Heart right ventricle (tissue), 16 donors: ENCODE measurements at regions not wholly inside any gene's neighbourhood (a gene's known extent, or its start where the extent isn't known, plus 50 kb on each side); places are given as distances from the start of the nearest gene placed in this dataset.

ENCODE experiments used
- ATAC-seq, 8 donors: fragments of 200-7000 bp; cut with Tn5 transposase; one replicate each; pipeline ENCODE4 v1.9.1; 2020; ENCODE audit warnings: mild to moderate bottlenecking in 8 of 8, moderate library complexity in 8 of 8, moderate number of reproducible peaks in 1 of 8
- DNase-seq, 2 donors: peaks; one replicate each; pipeline ENCODE4 v3.0.0-alpha.2; 2020
- H3K27ac ChIP-seq, 10 donors: fragments of 200-600 bp; sonication (generic) in 2 of 10; one replicate each; pipeline versions ENCODE4 v1.5.0 to v1.8.0; 2020 to 2022; ENCODE audit warnings: mild to moderate bottlenecking in 3 of 10
- H3K27me3 ChIP-seq, 7 donors: fragments of 200-600 bp; one replicate each; pipeline ENCODE4 v1.8.0; 2021 to 2022; ENCODE audit warnings: mild to moderate bottlenecking in 2 of 7
- H3K36me3 ChIP-seq, 9 donors: fragments of 200-600 bp; sonication (generic) in 1 of 9; one replicate each; pipeline versions ENCODE4 v1.5.0 to v1.8.0; 2020 to 2022; ENCODE audit warnings: mild to moderate bottlenecking in 2 of 9
- H3K4me1 ChIP-seq, 9 donors: fragments of 200-600 bp; sonication (generic) in 1 of 9; one replicate each; pipeline versions ENCODE4 v1.5.0 to v1.8.0; 2020 to 2022; ENCODE audit warnings: mild to moderate bottlenecking in 4 of 9
- H3K4me3 ChIP-seq, 10 donors: fragments of 200-600 bp; sonication (generic) in 2 of 10; one replicate each; pipeline versions ENCODE4 v1.5.0 to v1.8.0; 2020 to 2022; ENCODE audit warnings: mild to moderate bottlenecking in 7 of 10, moderate library complexity in 2 of 10
- H3K9me3 ChIP-seq, 11 donors: fragments of 200-600 bp in 10 of 11; sonication (generic) in 2 of 11; one replicate each; pipeline versions ENCODE4 v1.5.0 to v1.8.0; 2013 to 2022; ENCODE audit warnings: mild to moderate bottlenecking in 2 of 11, control low read depth in 1 of 11, moderate library complexity in 1 of 11
- CTCF ChIP-seq, 9 donors: fragments of 200-600 bp; sonication (generic) in 2 of 9; IDR thresholded peaks; one replicate each; pipeline versions ENCODE4 v1.5.0 to v1.8.0; 2021 to 2022; ENCODE audit warnings: antibody characterized with exemption in 9 of 9, mild to moderate bottlenecking in 5 of 9, moderate library complexity in 1 of 9
- WGBS, 2 donors: extraction: QIAGEN DNeasy Blood & Tissue Kit; methylation state at CpG; one replicate each; pipeline ENCODE4 v1.1.7; 2013; ENCODE audit warnings: inconsistent platforms in 1 of 2; 5-methylcytosine and 5-hydroxymethylcytosine counted together
- intact Hi-C, 10 donors: fragments of 100-400 bp; cut with DNase I; formaldehyde crosslinking; loops; one replicate each; pipeline versions ENCODE4 v1.11.1 to v1.14.2; 2022
- donor health status: Arrhythmogenic right ventricular cardiomyopathy.
- donor health status: ischemic (EF 13 %, LVEDD 7.1; RV severe dilation, severe dysfunction).
- donor health status: healthy with polysubstance abuse.
- donor health status: DM: no; HTN: yes; CAD: no.
- donor health status: DM: no; HTN: no; CAD: no.
- donor health status: ischemic (EF 25% LVEDD 6.9; RV normal size, moderate dysfunction).
- donor health status: ischemic (EF 25% LVEDD 5.7; RV mildly dilated, moderate dysfunction).
- donor health status: healthy.
- donor health status: DM: yes; HTN: yes; CAD: no.
- donor health status: Ischemic cardiomyopathy.
- donor health status: ischemic (EF 35%, LVEDD 5.7; RV mildly dilated, moderate dysfunction).
- donor health status: nonischemic (EF 11% LVEDD 7.7; RV severe dilation, severe dysfunction).
- donor health status: DM: yes; HTN: yes; CAD: no.
- donor health status: PGD.
- donor health status: ischemic (EF 29% LVEDD 5.4; RV normal size, mild dysfunction).
- donor health status: nonischemic (EF 23%, LVEDD 6.1; RV moderate dilation, normal function).

GRCh38 chr13:63311587-63311986 is 1895.9 kb upstream of the PCDH20 start:
- ATAC-seq: no peak
- Histone ChIP-seq H3K9me3 (peaks cover 0 to 7% (median 0%) of the 10 kb centered on the region in 11 donors), H3K36me3 (no peaks in the 10 kb centered on the region), H3K4me3 (no peak overlapping the region), H3K27ac (no peak overlapping the region), H3K4me1 (no peaks in the 10 kb centered on the region), H3K27me3 (no peaks in the 10 kb centered on the region)
- intact Hi-C loops: no loop called here
- no peak for DNase-seq
- TF ChIP-seq CTCF (IDR thresholded peaks at IDR 0.05): no peak
- WGBS, 2 donors: 90 to 91% methylated on average over 1 of the region's 1 CpG

- Histone ChIP-seq H3K27me3 (no peaks in the 10 kb centered on the region), H3K4me3 (no peak overlapping the region), H3K27ac (no peak overlapping the region), H3K4me1 (no peaks in the 10 kb centered on the region), H3K9me3 (peaks cover 0 to 20% (median 0%) of the 10 kb centered on the region in 11 donors), H3K36me3 (no peaks in the 10 kb centered on the region)
- DNase-seq: no peak
- WGBS, 2 donors: 74 to 85% methylated on average over 5 of the region's 5 CpGs
- intact Hi-C loops: loop anchor here in 1 of 10 donors (10.0 kb wide), 1 partner anchor 56 kb away; no protein-coding TSS in a partner anchor
- no peak for ATAC-seq
- no peak for TF ChIP-seq CTCF (IDR thresholded peaks at IDR 0.05)
Measured at GRCh38 chr13:63308549-63309165, 1893.0 kb upstream of the PCDH20 start.

- intact Hi-C loops: loop anchor here in 1 of 10 donors (10.0 kb wide), 1 partner anchor 58 kb away; no protein-coding TSS in a partner anchor
- no peak for ATAC-seq
Measured at GRCh38 chr13:63307228-63307627, 1891.6 kb upstream of the PCDH20 start.

GRCh38 chr13:63305641-63306133 is 1890.0 kb upstream of the PCDH20 start:
- TF ChIP-seq CTCF (IDR thresholded peaks at IDR 0.05): no peak
- DNase-seq (no peak), ATAC-seq (no peak)
- intact Hi-C loops: loop anchor here in 1 of 10 donors (10.0 kb wide), 1 partner anchor 59 kb away; no protein-coding TSS in a partner anchor
- 94 to 98% methylated on average over 40 of the region's 40 CpGs for WGBS, 2 donors
- Histone ChIP-seq H3K9me3 (peaks cover 0 to 20% (median 0%) of the 10 kb centered on the region in 11 donors), H3K27ac (no peak overlapping the region), H3K27me3 (no peaks in the 10 kb centered on the region), H3K4me3 (no peak overlapping the region), H3K4me1 (no peaks in the 10 kb centered on the region), H3K36me3 (no peaks in the 10 kb centered on the region)

More at GRCh38 chr13:63307228-63307627, 1891.6 kb upstream of the PCDH20 start:
- no peak for TF ChIP-seq CTCF (IDR thresholded peaks at IDR 0.05)
- no peak overlapping the region for H3K27ac ChIP-seq
- WGBS, 2 donors: 66 to 73% methylated on average over 3 of the region's 3 CpGs
- H3K4me1 ChIP-seq: no peaks in the 10 kb centered on the region
- H3K27me3 ChIP-seq: no peaks in the 10 kb centered on the region
- no peaks in the 10 kb centered on the region for H3K36me3 ChIP-seq
- no peak overlapping the region for H3K4me3 ChIP-seq
- DNase-seq: no peak
- H3K9me3 ChIP-seq: peaks cover 0 to 20% (median 0%) of the 10 kb centered on the region in 11 donors
